Liver (tissue), 3 donors: ENCODE measurements at regions not wholly inside any gene's neighbourhood (a gene's known extent, or its start where the extent isn't known, plus 50 kb on each side); places are given as distances from the start of the nearest gene placed in this dataset.

Experiments
- GABPA ChIP-seq, 2 donors: IDR thresholded peaks in 1 of 2; conservative IDR thresholded peaks in 1 of 2; 2 replicates each; pipeline ENCODE4 v1.6.1; 2016; ENCODE audit warnings: antibody characterized with exemption in 2 of 2, mild to moderate bottlenecking in 1 of 2, moderate library complexity in 1 of 2
- RAD21 ChIP-seq, 2 donors: IDR thresholded peaks; 2 replicates each; pipeline ENCODE4 v1.6.1; 2016; ENCODE audit warnings: antibody characterized with exemption in 2 of 2, mild to moderate bottlenecking in 2 of 2
- RXRA ChIP-seq, 2 donors: IDR thresholded peaks; 2 replicates each; pipeline ENCODE4 v1.6.1; 2017 to 2018; ENCODE audit warnings: antibody characterized with exemption in 2 of 2, mild to moderate bottlenecking in 1 of 2
- SP1 ChIP-seq: IDR thresholded peaks from 2 replicates; pipeline ENCODE4 v1.6.1; 2018; ENCODE audit warnings: antibody characterized with exemption, mild to moderate bottlenecking
- YY1 ChIP-seq: IDR thresholded peaks from 2 replicates; pipeline ENCODE4 v1.6.1; 2016; ENCODE audit warnings: antibody characterized with exemption, mild to moderate bottlenecking
- TF ChIP-seq, protein P1 (sequence below): fragments of 150-350 bp; IDR thresholded peaks from 2 replicates; pipeline ENCODE4 v1.5.1; 2017; ENCODE audit warnings: improper control_type of control experiment, low read depth, low read length; ENCODE audit not compliant: missing input control
- TF ChIP-seq, protein P2 (sequence below): IDR thresholded peaks from 2 replicates; pipeline ENCODE4 v1.6.1; 2016; ENCODE audit warnings: antibody characterized with exemption
- TF ChIP-seq, protein P3 (sequence below): IDR thresholded peaks from 2 replicates; pipeline ENCODE4 v1.6.1; 2016; ENCODE audit warnings: antibody characterized with exemption, mild to moderate bottlenecking
- donor health status: healthy.
- donor health status: healthy.

DNA sequence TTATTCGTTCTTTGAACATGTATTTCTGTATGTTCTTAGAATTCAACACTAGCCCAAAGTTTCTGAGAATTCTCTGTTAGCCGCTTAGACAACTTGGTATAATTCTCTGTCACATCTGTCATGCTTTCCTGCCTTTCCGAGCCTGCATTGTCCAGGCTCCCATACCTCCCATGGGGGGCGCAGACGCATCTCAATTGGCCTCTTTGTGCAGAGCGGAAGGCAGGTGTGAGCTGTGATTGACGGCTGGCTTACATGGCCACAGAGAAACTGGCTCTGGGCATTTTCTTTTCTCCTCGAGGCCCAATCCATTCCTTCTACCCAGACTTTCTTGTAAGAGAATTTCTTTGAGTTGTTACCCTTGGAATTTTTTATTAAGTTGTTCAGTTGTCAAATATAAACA lies 132.7 kb upstream of the SESN3 start:
- TF ChIP-seq, protein P1, sequence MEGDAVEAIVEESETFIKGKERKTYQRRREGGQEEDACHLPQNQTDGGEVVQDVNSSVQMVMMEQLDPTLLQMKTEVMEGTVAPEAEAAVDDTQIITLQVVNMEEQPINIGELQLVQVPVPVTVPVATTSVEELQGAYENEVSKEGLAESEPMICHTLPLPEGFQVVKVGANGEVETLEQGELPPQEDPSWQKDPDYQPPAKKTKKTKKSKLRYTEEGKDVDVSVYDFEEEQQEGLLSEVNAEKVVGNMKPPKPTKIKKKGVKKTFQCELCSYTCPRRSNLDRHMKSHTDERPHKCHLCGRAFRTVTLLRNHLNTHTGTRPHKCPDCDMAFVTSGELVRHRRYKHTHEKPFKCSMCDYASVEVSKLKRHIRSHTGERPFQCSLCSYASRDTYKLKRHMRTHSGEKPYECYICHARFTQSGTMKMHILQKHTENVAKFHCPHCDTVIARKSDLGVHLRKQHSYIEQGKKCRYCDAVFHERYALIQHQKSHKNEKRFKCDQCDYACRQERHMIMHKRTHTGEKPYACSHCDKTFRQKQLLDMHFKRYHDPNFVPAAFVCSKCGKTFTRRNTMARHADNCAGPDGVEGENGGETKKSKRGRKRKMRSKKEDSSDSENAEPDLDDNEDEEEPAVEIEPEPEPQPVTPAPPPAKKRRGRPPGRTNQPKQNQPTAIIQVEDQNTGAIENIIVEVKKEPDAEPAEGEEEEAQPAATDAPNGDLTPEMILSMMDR = no peak
- TF ChIP-seq GABPA (IDR thresholded peaks at IDR 0.05 in 1 of 2, conservative IDR thresholded peaks at IDR 0.05 in 1 of 2) = no peak
- TF ChIP-seq, protein P2, sequence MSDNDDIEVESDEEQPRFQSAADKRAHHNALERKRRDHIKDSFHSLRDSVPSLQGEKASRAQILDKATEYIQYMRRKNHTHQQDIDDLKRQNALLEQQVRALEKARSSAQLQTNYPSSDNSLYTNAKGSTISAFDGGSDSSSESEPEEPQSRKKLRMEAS = no peak
- TF ChIP-seq SP1 = no peak
- no peak for TF ChIP-seq RXRA (IDR thresholded peaks at IDR 0.05)
- TF ChIP-seq YY1 = no peak
- TF ChIP-seq, protein P3, sequence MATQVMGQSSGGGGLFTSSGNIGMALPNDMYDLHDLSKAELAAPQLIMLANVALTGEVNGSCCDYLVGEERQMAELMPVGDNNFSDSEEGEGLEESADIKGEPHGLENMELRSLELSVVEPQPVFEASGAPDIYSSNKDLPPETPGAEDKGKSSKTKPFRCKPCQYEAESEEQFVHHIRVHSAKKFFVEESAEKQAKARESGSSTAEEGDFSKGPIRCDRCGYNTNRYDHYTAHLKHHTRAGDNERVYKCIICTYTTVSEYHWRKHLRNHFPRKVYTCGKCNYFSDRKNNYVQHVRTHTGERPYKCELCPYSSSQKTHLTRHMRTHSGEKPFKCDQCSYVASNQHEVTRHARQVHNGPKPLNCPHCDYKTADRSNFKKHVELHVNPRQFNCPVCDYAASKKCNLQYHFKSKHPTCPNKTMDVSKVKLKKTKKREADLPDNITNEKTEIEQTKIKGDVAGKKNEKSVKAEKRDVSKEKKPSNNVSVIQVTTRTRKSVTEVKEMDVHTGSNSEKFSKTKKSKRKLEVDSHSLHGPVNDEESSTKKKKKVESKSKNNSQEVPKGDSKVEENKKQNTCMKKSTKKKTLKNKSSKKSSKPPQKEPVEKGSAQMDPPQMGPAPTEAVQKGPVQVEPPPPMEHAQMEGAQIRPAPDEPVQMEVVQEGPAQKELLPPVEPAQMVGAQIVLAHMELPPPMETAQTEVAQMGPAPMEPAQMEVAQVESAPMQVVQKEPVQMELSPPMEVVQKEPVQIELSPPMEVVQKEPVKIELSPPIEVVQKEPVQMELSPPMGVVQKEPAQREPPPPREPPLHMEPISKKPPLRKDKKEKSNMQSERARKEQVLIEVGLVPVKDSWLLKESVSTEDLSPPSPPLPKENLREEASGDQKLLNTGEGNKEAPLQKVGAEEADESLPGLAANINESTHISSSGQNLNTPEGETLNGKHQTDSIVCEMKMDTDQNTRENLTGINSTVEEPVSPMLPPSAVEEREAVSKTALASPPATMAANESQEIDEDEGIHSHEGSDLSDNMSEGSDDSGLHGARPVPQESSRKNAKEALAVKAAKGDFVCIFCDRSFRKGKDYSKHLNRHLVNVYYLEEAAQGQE = no peak
- TF ChIP-seq RAD21 (IDR thresholded peaks at IDR 0.05) = no peak
